GM12864 (cell line): ENCODE measurements at regions not wholly inside any gene's neighbourhood (a gene's known extent, or its start where the extent isn't known, plus 50 kb on each side); places are given as distances from the start of the nearest gene placed in this dataset.

Experiments
- DNase-seq: peaks from one replicate; pipeline ENCODE4 v3.0.0-alpha.2; 2011; ENCODE audit warnings: low read depth
- H3K4me3 ChIP-seq: 2 replicates; pipeline ENCODE4 v1.5.1; 2011; ENCODE audit warnings: mild to moderate bottlenecking, low read depth, low read length, control low read depth
- TF ChIP-seq, protein P1 (sequence below): IDR thresholded peaks from 2 replicates; pipeline ENCODE4 v1.5.1; 2011; ENCODE audit warnings: low read depth, mild to moderate bottlenecking, moderate library complexity, low read length, control low read depth, inconsistent platforms; ENCODE audit errors: missing control alignments

- TF ChIP-seq, protein P1, sequence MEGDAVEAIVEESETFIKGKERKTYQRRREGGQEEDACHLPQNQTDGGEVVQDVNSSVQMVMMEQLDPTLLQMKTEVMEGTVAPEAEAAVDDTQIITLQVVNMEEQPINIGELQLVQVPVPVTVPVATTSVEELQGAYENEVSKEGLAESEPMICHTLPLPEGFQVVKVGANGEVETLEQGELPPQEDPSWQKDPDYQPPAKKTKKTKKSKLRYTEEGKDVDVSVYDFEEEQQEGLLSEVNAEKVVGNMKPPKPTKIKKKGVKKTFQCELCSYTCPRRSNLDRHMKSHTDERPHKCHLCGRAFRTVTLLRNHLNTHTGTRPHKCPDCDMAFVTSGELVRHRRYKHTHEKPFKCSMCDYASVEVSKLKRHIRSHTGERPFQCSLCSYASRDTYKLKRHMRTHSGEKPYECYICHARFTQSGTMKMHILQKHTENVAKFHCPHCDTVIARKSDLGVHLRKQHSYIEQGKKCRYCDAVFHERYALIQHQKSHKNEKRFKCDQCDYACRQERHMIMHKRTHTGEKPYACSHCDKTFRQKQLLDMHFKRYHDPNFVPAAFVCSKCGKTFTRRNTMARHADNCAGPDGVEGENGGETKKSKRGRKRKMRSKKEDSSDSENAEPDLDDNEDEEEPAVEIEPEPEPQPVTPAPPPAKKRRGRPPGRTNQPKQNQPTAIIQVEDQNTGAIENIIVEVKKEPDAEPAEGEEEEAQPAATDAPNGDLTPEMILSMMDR = no peak
- DNase-seq = no peak
- no peak overlapping the region for H3K4me3 ChIP-seq
Observed at GRCh38 chr6:53201270-53201669, 52.6 kb upstream of the GCM1 start.

DNA sequence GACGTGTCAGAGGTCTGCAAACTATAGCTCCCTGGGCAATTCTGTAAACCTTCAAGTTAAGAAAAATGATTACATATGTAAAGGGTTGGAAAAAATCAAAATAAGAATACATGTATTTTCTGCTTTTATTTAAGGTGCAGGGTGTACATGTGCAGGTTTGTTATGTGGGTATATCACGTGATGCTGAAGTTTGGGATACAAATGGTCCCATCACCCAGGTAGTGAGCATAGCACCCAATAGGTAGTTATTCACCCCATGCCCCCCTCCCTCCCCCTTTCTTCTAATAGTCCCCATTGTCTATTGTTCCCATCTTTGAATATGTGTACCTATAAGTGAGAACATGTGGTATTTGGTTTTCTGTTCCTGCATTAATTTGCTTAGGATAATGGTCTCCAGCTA is 51.1 kb upstream of the GCM1 start:
- TF ChIP-seq, protein P1 = no peak
- no peak for DNase-seq
- no peak overlapping the region for H3K4me3 ChIP-seq

- DNase-seq = peak; percentile 67
- H3K4me3 ChIP-seq = no peak overlapping the region
- TF ChIP-seq, protein P1 = no peak
Observed at GRCh38 chr6:53199156-53199555, 50.5 kb upstream of the GCM1 start.
